Stimulated activated CD8-positive, alpha-beta memory T cell treated with anti-CD3 and anti-CD28 coated beads, Interleukin-12 subunit alpha, Interleukin-12 subunit beta, amount 100 ng/mL, for 24 hours (primary cell): ENCODE measurements at regions not wholly inside any gene's neighbourhood (a gene's known extent, or its start where the extent isn't known, plus 50 kb on each side); places are given as distances from the start of the nearest gene placed in this dataset.

ENCODE experiments used
- DNase-seq: peaks from one replicate; pipeline ENCODE4 v3.0.0-alpha.2; 2020; ENCODE audit errors: extremely low read depth

DNA sequence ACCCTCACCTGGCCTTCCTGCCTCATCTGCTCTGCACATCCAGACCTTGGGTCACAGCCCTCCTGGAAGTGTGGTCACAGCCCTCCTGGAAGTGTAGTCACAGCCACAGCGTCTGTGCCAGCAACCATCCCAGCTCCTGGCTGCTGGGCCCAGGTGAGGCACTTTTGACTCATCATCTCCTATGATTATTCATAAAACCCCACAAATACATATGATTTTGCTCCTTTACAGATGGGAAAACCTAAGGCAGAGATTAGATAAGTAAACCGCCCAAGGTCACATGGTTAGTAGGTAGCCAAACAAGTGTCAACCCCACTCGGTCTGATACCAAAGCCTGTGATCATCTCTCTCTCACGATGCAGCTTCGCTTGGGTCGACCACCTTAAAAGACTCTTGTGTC is 94.3 kb downstream of the PRLHR start:
- no peak for DNase-seq

DNA sequence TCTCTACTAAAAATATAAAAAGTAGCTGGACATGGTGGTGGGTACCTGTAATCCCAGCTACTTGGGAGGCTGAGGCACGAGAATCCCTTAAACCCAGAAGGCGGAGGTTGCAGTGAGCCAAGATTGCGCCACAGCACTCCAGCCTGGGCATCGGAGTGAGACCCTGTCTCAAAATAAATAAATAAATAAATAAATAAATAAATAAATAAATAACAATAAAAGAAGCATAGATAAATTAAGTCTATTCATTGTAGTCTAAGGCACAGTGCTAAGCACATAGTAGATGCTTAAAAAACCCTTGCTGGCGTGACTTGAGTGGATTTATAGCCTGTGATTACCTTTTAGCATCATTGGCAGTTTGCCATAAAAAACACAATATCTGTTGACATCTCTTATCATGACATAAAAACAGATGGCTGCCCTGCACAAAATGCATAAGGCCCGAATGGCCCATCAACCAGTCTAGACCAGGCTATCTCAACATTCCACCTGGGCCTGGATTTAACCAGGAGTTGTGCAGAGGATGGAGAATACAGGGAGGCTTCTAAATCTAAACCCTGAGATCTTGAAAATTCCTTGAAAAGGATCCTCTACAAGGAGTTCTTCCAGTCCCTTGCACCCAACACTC is 94.9 kb downstream of the PRLHR start:
- DNase-seq, result no peak

GRCh38 chr10:118499186-118499585 is 96.3 kb downstream of the PRLHR start:
- DNase-seq, result no peak

DNA sequence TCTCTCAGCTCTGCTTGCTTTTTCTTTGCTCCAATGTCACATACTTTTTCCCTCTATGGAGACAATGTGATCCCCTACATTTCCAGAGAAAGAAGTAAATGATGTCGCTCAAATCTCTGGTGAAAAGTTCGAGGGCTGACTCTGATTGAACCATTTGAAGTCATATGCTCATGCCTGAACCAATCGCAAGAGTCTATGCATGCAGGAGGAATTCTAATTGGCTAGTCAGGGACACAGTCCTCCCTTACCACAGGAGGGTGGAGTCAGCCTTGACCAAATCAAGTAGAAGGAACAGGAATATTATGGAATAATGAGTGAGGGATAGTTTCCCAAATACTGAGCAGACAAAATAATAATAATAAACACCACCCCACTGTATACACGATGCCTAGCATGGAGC is 96.8 kb downstream of the PRLHR start:
- no peak for DNase-seq

- DNase-seq, result no peak
Measured at GRCh38 chr10:118497227-118497626, 98.2 kb downstream of the PRLHR start.

DNA sequence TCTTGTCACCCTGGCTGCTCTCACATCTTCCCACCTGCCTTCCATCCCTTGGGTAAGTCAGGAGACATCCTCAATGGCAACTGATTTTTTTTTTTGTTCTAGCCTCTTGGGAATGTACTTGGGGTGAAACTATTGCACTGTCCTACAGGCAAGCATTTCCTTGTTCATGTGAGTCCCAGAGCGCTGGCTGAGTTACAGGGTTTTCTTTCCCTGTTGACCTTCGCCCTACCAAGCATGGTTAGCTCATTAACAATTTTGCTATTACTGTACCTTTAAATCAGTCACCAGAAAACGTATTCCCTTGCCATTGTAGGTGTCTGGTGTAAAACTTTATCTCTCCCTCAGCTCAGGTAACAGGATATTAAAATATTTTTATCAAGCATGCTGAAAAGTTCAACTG is 98.9 kb downstream of the PRLHR start:
- no peak for DNase-seq

GRCh38 chr10:118495499-118495898 is 99.9 kb downstream of the PRLHR start:
- no peak for DNase-seq

GRCh38 chr10:118491055-118491454 is 104.4 kb downstream of the PRLHR start:
- DNase-seq, result no peak

- DNase-seq, result no peak
Measured at GRCh38 chr10:118488710-118489497, 106.5 kb downstream of the PRLHR start.

- no peak for DNase-seq
Measured at GRCh38 chr10:118485641-118486040, 109.8 kb downstream of the PRLHR start.

DNA sequence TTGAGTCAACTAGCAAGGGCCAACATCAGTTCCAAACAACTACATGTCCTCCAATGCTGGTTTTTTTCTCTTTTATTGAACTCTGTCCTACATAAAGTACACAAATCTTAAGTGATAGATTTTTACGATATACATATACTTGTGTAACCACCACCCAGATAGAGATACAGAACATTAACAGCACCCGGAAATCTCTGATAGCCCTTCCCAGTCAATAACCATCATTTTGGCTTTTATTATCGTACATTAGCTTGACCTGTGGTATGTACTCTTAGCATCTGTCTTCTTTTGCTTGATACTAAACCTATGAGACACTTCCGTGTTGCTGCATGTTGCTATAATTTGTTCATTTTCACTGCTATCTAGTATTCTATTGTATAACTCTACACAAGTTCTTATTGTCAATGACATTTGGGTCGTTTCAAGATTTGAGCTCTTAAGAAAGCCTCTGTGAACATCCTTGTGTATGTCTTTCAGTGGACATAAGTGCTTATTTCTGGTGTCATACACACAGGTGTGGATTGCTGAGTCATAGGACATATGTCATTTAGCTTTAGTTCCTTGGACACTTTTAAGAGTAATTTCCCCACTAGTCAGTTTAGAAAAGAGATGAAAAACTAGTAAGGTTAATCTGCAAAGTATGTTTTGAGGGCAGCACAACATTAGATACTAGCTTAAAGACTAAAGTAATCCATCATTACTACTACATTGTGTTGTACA is 111.1 kb downstream of the PRLHR start:
- no peak for DNase-seq

- no peak for DNase-seq
Measured at GRCh38 chr10:118483496-118483895, 112.0 kb downstream of the PRLHR start.

- DNase-seq, result no peak
Measured at GRCh38 chr10:118482393-118483331, 112.8 kb downstream of the PRLHR start.

DNA sequence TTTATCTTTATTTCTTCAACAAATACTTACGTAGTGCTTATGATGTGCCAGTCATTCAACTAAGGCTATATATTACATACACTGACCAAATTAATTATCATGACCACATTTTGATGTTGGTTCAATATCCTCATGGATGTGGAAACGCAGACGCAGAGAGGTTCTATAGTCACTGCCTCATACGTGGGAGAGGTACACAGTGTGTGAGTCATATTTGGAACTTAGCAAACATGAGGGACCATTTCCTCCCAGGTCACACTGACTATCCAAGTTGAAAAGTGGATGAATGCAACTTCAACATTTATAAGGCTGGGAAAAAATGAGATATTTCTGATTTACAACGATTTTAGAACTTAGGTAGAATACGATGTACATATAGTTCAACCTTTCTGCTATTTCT is 113.6 kb downstream of the PRLHR start:
- no peak for DNase-seq

GRCh38 chr10:118475214-118475613 is 120.2 kb downstream of the PRLHR start:
- DNase-seq, result no peak

DNA sequence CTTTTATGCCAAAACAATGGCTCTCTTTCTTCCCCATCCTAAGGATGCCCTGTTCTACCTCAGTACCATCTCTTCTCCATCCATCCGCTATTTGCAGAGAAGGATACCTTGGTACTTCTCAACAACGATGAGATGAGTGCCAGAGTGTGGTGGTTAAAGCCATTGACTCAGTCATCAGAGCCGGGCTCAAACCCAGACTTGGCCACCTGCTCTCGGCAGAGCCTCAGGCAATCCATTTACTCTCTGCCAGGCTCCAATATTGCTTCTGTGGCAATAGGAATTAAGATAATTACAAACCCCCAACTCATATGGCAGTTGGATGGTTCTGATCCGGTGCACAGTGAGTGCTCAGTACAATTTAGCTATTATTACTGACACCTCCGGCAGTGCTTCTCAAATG is 121.3 kb downstream of the PRLHR start:
- DNase-seq, result no peak

- DNase-seq, result no peak
Measured at GRCh38 chr10:118473305-118473960, 122.0 kb downstream of the PRLHR start.

GRCh38 chr10:118472415-118473304 is 122.8 kb downstream of the PRLHR start:
- no peak for DNase-seq

DNA sequence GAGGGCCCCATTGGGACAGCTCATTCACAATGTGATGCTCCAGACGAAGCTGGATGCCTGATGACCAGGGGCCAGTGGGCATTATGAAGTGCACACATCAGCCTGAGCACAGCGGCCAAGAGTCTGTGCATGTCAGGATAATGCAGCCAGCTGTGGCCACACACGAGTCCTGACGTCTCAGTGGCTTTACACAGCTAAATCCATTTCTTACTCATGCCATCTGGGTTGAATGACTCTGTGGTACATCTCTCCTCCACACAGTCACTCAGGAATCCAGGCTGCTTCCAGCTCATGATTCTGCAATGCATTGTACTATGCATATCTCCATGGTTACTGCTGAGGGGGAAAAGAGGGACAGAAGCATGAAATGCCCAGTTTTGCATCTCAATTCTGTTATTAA is 123.6 kb downstream of the PRLHR start:
- no peak for DNase-seq

- no peak for DNase-seq
Measured at GRCh38 chr10:118470470-118470869, 125.0 kb downstream of the PRLHR start.
